GM12878 (cell line): ENCODE measurements at regions not wholly inside any gene's neighbourhood (a gene's known extent, or its start where the extent isn't known, plus 50 kb on each side); places are given as distances from the start of the nearest gene placed in this dataset.

Experiments
- CREM ChIP-seq: IDR thresholded peaks from 2 replicates; pipeline ENCODE4 v1.6.1; 2014; ENCODE audit warnings: antibody characterized with exemption, low read depth
- EZH2 ChIP-seq: IDR thresholded peaks from 2 replicates; pipeline ENCODE4 v1.6.1; 2012; ENCODE audit warnings: low read depth, mild to moderate bottlenecking, control low read depth, inconsistent platforms, low read length, borderline replicate concordance; ENCODE audit not compliant: control insufficient read depth
- IKZF1 ChIP-seq: fragments of 450-650 bp; conservative IDR thresholded peaks from 2 replicates; pipeline ENCODE4 v1.6.1; 2017; ENCODE audit warnings: antibody characterized with exemption, mild to moderate bottlenecking
- MTA2 ChIP-seq: fragments of 450-650 bp; IDR thresholded peaks from 2 replicates; pipeline ENCODE4 v1.6.1; 2016; ENCODE audit warnings: low read depth, mild to moderate bottlenecking, moderate library complexity
- MYC ChIP-seq: IDR thresholded peaks from 2 replicates; pipeline ENCODE4 v1.6.1; 2011; ENCODE audit warnings: mild to moderate bottlenecking, low read length, moderate library complexity, inconsistent platforms; ENCODE audit not compliant: insufficient read depth, insufficient replicate concordance, insufficient read length, severe bottlenecking
- NR2F1 ChIP-seq: fragments of 450-650 bp; conservative IDR thresholded peaks from 2 replicates; pipeline ENCODE4 v1.6.1; 2017; ENCODE audit warnings: mild to moderate bottlenecking
- POU2F2 ChIP-seq: IDR thresholded peaks from 3 replicates; pipeline ENCODE4 v1.6.1; 2011; ENCODE audit warnings: low read depth, mild to moderate bottlenecking, low read length, borderline replicate concordance
- SPI1 ChIP-seq: IDR thresholded peaks from 2 replicates; pipeline ENCODE4 v1.6.1; 2011; ENCODE audit warnings: low read depth, mild to moderate bottlenecking, low read length, moderate library complexity, borderline replicate concordance; ENCODE audit not compliant: insufficient read depth
- TAF1 ChIP-seq: IDR thresholded peaks from 2 replicates; pipeline ENCODE4 v1.6.1; 2011; ENCODE audit warnings: mild to moderate bottlenecking, low read depth, low read length, borderline replicate concordance
- YY1 ChIP-seq: IDR thresholded peaks from 2 replicates; pipeline ENCODE4 v1.6.1; 2011; ENCODE audit warnings: low read depth, mild to moderate bottlenecking, low read length
- ZZZ3 ChIP-seq: IDR thresholded peaks from 2 replicates; pipeline ENCODE4 v1.6.1; 2011; ENCODE audit warnings: low read depth; ENCODE audit not compliant: control insufficient read depth, insufficient read length
- TF ChIP-seq, protein P1 (sequence below), 3 experiments: IDR thresholded peaks in 2 of 3; conservative IDR thresholded peaks in 1 of 3; 2 replicates each; pipeline ENCODE4 v1.5.1; 2011; ENCODE audit warnings: low read depth in 3 of 3, low read length in 3 of 3, mild to moderate bottlenecking in 3 of 3, control low read depth in 2 of 3, moderate library complexity in 2 of 3, inconsistent platforms in 1 of 3, mixed read lengths in 1 of 3; ENCODE audit not compliant: control insufficient read depth in 2 of 3, insufficient read depth in 1 of 3; ENCODE audit errors: extremely low read depth in 1 of 3
- TF ChIP-seq, protein P2 (sequence below): fragments of 450-650 bp; formaldehyde crosslinking; IDR thresholded peaks from 2 replicates; pipeline ENCODE4 v1.5.0; 2022; ENCODE audit warnings: mild to moderate bottlenecking, missing genetic modification characterization

DNA sequence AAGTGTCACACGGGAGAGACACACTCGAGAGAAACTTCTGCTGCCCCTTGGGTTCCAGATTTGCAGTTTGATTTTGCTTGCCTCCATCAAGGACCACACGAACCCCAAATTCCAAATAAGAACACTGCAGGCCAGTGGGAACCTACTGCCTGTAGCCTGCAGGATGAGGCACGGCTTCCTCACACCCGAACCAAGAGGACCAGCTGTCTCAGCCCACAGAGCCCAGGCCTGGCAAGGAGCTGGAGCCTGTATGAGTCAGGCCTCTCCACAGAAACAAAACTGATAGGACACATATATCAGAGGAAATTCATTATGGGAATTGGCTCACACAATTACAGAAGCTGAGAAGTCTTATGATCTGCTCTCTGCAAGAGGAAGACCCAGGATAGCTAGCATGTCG lies 188.1 kb upstream of the NSMCE3 start:
- TF ChIP-seq ZZZ3 = no peak
- no peak for TF ChIP-seq NR2F1
- TF ChIP-seq CREM = no peak
- TF ChIP-seq IKZF1 = no peak
- no peak for TF ChIP-seq YY1
- TF ChIP-seq POU2F2 = no peak
- TF ChIP-seq, protein P1, sequence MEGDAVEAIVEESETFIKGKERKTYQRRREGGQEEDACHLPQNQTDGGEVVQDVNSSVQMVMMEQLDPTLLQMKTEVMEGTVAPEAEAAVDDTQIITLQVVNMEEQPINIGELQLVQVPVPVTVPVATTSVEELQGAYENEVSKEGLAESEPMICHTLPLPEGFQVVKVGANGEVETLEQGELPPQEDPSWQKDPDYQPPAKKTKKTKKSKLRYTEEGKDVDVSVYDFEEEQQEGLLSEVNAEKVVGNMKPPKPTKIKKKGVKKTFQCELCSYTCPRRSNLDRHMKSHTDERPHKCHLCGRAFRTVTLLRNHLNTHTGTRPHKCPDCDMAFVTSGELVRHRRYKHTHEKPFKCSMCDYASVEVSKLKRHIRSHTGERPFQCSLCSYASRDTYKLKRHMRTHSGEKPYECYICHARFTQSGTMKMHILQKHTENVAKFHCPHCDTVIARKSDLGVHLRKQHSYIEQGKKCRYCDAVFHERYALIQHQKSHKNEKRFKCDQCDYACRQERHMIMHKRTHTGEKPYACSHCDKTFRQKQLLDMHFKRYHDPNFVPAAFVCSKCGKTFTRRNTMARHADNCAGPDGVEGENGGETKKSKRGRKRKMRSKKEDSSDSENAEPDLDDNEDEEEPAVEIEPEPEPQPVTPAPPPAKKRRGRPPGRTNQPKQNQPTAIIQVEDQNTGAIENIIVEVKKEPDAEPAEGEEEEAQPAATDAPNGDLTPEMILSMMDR (IDR thresholded peaks at IDR 0.05 in 2 of 3, conservative IDR thresholded peaks at IDR 0.05 in 1 of 3; ENCODE audit: control insufficient read depth in 2 of 3, extremely low read depth in 1 of 3, insufficient read depth in 1 of 3, low read depth in 3 of 3, low read length in 3 of 3) = no peak
- TF ChIP-seq SPI1 = no peak
- no peak for TF ChIP-seq MYC
- TF ChIP-seq EZH2 = no peak
- TF ChIP-seq, protein P2, sequence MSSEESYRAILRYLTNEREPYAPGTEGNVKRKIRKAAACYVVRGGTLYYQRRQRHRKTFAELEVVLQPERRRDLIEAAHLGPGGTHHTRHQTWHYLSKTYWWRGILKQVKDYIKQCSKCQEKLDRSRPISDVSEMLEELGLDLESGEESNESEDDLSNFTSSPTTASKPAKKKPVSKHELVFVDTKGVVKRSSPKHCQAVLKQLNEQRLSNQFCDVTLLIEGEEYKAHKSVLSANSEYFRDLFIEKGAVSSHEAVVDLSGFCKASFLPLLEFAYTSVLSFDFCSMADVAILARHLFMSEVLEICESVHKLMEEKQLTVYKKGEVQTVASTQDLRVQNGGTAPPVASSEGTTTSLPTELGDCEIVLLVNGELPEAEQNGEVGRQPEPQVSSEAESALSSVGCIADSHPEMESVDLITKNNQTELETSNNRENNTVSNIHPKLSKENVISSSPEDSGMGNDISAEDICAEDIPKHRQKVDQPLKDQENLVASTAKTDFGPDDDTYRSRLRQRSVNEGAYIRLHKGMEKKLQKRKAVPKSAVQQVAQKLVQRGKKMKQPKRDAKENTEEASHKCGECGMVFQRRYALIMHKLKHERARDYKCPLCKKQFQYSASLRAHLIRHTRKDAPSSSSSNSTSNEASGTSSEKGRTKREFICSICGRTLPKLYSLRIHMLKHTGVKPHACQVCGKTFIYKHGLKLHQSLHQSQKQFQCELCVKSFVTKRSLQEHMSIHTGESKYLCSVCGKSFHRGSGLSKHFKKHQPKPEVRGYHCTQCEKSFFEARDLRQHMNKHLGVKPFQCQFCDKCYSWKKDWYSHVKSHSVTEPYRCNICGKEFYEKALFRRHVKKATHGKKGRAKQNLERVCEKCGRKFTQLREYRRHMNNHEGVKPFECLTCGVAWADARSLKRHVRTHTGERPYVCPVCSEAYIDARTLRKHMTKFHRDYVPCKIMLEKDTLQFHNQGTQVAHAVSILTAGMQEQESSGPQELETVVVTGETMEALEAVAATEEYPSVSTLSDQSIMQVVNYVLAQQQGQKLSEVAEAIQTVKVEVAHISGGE = no peak
- TF ChIP-seq TAF1 = no peak
- no peak for TF ChIP-seq MTA2
